Kidney epithelial cell (primary cell): ENCODE measurements at regions not wholly inside any gene's neighbourhood (a gene's known extent, or its start where the extent isn't known, plus 50 kb on each side); places are given as distances from the start of the nearest gene placed in this dataset.

Experiments used
- DNase-seq: peaks from one replicate; pipeline ENCODE4 v3.0.0-alpha.2; 2010; ENCODE audit warnings: low read depth
- H3K27me3 ChIP-seq: 2 replicates; pipeline ENCODE4 v1.6.0; 2011; ENCODE audit warnings: low read length; ENCODE audit not compliant: control insufficient read depth, insufficient read depth
- H3K36me3 ChIP-seq: 2 replicates; pipeline ENCODE4 v1.5.1; 2011; ENCODE audit warnings: low read length; ENCODE audit not compliant: control insufficient read depth, insufficient read depth
- H3K4me3 ChIP-seq: 2 replicates; pipeline ENCODE4 v1.5.1; 2011; ENCODE audit warnings: low read depth, mild to moderate bottlenecking, control low read depth, low read length
- TF ChIP-seq, protein P1 (sequence below): IDR thresholded peaks from 2 replicates; pipeline ENCODE4 v1.5.1; 2011; ENCODE audit warnings: mild to moderate bottlenecking, moderate library complexity, low read length, control low read depth, inconsistent platforms; ENCODE audit not compliant: insufficient read depth, poor library complexity, severe bottlenecking

DNA sequence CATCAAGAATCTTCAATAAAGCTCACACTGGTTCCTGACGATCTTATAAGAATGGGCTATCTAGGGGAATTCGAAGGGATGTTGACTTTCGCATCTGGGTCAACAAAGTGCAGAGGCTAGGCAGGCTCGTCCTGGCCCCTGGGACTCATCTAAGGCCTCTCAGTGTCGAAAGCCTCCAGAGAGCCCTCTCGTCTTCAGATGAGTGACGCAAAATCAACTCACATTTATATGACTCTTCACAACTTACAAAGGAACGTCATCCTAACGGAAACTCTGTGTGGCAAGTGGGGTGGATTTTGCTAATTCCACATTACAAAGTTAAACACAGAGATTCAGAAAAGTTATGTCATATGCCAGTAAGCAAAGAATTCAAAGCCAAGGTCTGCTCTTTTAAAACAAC is 270.5 kb upstream of the EXOC2 start:
- Histone ChIP-seq H3K4me3 (no peak overlapping the region), H3K36me3 (no peaks in the 10 kb centered on the region), H3K27me3 (peaks cover 5% of the 10 kb centered on the region)
- TF ChIP-seq, protein P1, sequence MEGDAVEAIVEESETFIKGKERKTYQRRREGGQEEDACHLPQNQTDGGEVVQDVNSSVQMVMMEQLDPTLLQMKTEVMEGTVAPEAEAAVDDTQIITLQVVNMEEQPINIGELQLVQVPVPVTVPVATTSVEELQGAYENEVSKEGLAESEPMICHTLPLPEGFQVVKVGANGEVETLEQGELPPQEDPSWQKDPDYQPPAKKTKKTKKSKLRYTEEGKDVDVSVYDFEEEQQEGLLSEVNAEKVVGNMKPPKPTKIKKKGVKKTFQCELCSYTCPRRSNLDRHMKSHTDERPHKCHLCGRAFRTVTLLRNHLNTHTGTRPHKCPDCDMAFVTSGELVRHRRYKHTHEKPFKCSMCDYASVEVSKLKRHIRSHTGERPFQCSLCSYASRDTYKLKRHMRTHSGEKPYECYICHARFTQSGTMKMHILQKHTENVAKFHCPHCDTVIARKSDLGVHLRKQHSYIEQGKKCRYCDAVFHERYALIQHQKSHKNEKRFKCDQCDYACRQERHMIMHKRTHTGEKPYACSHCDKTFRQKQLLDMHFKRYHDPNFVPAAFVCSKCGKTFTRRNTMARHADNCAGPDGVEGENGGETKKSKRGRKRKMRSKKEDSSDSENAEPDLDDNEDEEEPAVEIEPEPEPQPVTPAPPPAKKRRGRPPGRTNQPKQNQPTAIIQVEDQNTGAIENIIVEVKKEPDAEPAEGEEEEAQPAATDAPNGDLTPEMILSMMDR = no peak
- DNase-seq = no peak

DNA sequence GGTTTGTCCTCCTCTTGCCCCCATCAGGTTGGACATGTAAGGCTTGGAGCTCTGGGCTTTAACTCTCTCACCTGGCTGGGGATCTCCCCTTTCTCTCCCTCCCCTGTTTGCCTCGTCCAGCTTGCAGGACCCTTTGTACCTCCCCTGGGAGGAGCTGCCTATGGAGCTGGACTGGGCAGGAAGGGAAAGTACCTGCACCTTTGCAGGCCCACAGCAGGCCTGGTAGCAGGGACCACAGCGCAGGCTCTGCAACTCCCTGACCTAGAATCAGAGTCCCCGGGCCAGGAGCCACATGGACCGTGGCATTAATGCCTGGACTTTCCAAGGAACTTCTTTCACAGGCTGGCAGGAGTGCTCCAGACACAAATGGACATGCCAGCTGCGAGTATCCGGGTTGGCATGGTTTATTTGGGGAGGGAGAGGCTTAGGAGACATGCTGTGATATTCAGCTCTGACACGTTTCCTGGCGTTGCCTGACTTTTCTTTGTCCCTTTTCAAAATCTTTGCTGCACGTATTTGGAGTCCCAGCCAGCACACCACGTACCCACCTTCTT is 268.5 kb upstream of the EXOC2 start:
- TF ChIP-seq, protein P1 = no peak
- no peaks in the 10 kb centered on the region for H3K36me3 ChIP-seq
- H3K4me3 ChIP-seq = no peak overlapping the region
- no peak for DNase-seq
- no peaks in the 10 kb centered on the region for H3K27me3 ChIP-seq

DNA sequence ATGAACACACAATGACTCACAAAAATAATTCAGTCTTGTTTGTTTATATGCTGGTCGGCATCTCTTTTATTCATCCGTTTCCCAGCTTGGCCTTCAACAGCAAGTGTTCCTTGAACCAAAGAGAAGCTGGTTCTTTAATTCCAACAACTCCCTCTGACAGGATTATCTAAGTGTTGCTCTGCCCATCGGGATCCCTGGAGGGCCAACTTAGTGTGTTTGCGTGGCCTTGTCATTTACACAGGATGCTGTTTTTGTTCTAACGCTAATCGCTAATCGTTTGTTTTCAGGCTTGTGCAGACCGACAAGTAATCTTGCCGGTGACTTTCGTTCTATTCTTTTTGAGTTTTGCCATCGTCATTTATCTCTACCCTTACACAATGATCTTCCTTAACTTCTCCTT is 267.4 kb upstream of the EXOC2 start:
- no peak for DNase-seq
- H3K36me3 ChIP-seq = no peaks in the 10 kb centered on the region
- H3K4me3 ChIP-seq = no peak overlapping the region
- TF ChIP-seq, protein P1 = no peak
- H3K27me3 ChIP-seq = no peaks in the 10 kb centered on the region

DNA sequence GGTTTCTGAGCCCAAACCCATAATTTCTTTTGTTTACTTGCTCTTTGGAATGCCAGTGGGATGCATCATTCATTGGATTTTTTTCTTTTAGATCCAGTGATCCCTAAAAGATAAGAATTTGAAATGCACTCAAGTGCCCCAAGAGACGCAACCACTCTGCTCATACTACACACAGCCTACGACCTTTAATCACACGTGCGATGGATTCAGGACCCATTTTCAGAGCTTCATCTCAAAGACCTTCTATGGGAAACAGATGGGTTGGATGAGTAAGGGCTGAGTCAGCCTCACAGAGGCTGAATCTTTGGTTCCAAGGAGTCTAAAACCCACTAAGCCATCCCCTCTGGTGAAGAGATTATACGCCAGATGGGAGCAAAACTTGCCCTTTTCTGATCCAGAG is 265.5 kb upstream of the EXOC2 start:
- no peaks in the 10 kb centered on the region for H3K27me3 ChIP-seq
- no peaks in the 10 kb centered on the region for H3K36me3 ChIP-seq
- no peak for DNase-seq
- TF ChIP-seq, protein P1 = no peak
- H3K4me3 ChIP-seq = no peak overlapping the region

DNA sequence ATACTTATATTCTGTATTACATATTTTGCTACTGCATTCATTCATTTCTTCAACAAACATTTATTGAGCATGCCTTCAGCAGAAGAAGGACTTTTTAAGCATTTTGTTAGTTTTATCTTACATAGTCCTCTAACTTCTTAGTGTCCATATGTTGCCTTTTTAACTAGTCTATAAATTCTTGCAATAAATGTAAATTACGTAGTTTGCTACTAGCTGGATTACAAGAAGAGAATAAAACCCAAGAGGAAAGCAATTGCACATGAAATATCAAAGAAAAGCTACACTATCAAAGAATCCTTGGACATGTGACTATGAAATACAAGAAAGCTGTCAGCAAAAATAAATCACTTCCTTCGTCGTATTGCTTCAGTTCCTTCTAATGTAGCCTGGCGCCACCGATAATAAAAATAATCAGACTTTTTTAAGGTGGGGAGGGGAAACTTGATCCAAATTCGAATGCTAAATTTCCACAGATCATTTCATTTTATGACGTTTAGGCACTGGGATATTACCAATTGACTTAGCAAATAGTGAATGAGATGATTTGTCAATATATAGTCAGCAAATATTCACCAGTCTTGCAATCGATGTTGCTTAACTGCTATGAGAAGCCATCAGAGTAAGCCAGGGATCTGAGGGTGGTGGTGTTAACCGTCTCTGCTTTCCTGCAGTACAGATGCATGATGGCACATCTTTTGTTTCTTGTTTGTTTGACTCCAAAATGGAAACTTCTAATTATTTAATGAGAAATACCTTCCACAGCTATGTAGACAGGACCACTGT is 258.7 kb upstream of the EXOC2 start:
- TF ChIP-seq, protein P1 = no peak
- no peak for DNase-seq
- Histone ChIP-seq H3K27me3 (no peaks in the 10 kb centered on the region), H3K36me3 (no peaks in the 10 kb centered on the region), H3K4me3 (no peak overlapping the region)
